Tibial artery (tissue), 4 donors: ENCODE measurements at regions not wholly inside any gene's neighbourhood (a gene's known extent, or its start where the extent isn't known, plus 50 kb on each side); places are given as distances from the start of the nearest gene placed in this dataset.

ENCODE experiments used
- DNase-seq, 2 donors: peaks; one replicate each; pipeline ENCODE4 v3.0.0-alpha.2; 2019
- H3K27ac ChIP-seq, 2 donors: fragments of 200-600 bp; sonication (generic) in 1 of 2; 1 replicate in 1 of 2; 2 replicates in 1 of 2; pipeline ENCODE4 v1.5.1; 2018 to 2019; ENCODE audit warnings: mild to moderate bottlenecking in 1 of 2
- H3K27me3 ChIP-seq, 2 donors: fragments of 200-600 bp; sonication (generic) in 1 of 2; one replicate each; pipeline versions ENCODE4 v1.5.1 to v1.6.0; 2016 to 2019
- H3K36me3 ChIP-seq, 3 donors: fragments of 200-600 bp; sonication (generic) in 2 of 3; one replicate each; pipeline ENCODE4 v1.5.1; 2016 to 2019; ENCODE audit warnings: mild to moderate bottlenecking in 2 of 3
- H3K4me1 ChIP-seq, 4 donors: fragments of 200-600 bp; sonication (generic) in 2 of 4; 1 replicate in 3 of 4; 2 replicates in 1 of 4; pipeline ENCODE4 v1.5.1; 2016 to 2019
- H3K4me3 ChIP-seq, 2 donors: fragments of 200-600 bp; sonication (generic) in 1 of 2; 1 replicate in 1 of 2; 2 replicates in 1 of 2; pipeline ENCODE4 v1.5.1; 2018 to 2019; ENCODE audit warnings: mild to moderate bottlenecking in 2 of 2
- H3K9me3 ChIP-seq, 3 donors: fragments of 200-600 bp; sonication (generic) in 1 of 3; one replicate each; pipeline ENCODE4 v1.5.1; 2016 to 2019
- CTCF ChIP-seq, 2 experiments: fragments of 200-600 bp in 1 of 2; fragments of 450-650 bp in 1 of 2; IDR thresholded peaks; one replicate each; pipeline ENCODE4 v1.5.1; 2017 to 2019; ENCODE audit warnings: antibody characterized with exemption in 2 of 2, mild to moderate bottlenecking in 1 of 2, moderate library complexity in 1 of 2
- intact Hi-C: fragments of 100-400 bp; cut with DNase I; formaldehyde crosslinking; loops from one replicate; pipeline ENCODE4 v1.15.0; 2023; ENCODE audit warnings: low total_unique reads

DNA sequence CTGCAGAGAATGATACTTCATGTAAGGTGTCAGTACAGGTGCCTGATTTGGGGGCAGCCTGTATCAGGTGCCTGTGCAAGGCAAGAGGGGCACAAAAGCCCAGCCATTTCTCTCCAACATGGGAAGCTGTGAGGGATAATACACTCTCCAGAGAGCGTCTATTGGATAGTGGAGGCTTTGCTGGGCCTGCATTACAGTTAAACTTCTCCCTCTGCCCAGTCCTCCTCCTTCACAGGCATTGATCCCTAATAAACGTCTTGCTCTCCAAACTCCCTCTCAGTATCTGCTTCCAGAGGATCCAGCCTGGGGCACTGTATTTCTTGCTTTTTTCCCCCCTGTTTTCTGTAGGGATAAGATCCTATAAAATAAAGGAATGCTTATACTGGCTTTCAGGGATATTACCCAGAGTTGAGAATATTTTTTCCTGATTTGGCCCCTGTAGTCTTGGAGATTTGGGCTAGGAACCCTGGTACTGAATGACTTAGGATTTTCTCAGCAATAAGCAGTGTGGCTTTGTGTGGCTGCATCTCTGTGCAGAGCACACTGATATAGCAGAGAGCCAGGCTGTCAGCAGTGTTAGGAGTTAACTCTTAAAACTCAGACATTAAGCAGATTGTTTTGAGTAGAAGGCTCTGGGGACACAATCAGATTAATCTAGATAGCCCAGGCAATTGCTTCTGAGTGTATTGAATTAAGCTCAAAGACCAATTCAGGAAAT is 330.6 kb downstream of the CYRIA start:
- H3K36me3 ChIP-seq: no peaks in the 10 kb centered on the region
- no peak for DNase-seq
- H3K9me3 ChIP-seq: no peaks in the 10 kb centered on the region
- peaks cover 0 to 5% of the 10 kb centered on the region in 2 donors for H3K27me3 ChIP-seq
- no peak overlapping the region for H3K4me3 ChIP-seq
- no peak for TF ChIP-seq CTCF (IDR thresholded peaks at IDR 0.05)
- no peaks in the 10 kb centered on the region for H3K4me1 ChIP-seq
- intact Hi-C loops: no loop called here
- H3K27ac ChIP-seq: no peak overlapping the region

- TF ChIP-seq CTCF (IDR thresholded peaks at IDR 0.05): no peak
Measured at GRCh38 chr2:16334366-16334765, 331.3 kb downstream of the CYRIA start.

DNA sequence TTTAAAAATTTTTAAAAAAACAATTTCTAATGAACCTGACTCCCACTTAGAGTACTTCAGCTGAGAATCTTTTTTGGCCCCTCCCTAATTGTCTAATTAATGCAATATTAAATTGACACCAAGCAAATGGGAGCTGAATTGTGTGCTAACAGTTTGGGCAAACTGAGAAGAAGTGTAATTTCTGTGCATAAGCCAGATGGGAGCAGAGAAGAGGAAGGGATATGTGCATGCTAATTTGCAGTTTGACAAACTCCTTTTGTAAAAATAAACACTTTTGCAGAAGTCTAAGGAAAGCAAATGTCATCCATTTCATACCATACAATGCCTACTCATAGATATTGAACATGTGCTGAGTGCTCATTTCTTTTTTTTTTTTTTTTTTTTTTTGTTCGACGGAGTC is 332.0 kb downstream of the CYRIA start:
- Histone ChIP-seq H3K9me3 (no peaks in the 10 kb centered on the region), H3K27ac (no peak overlapping the region), H3K4me1 (no peaks in the 10 kb centered on the region), H3K36me3 (no peaks in the 10 kb centered on the region), H3K4me3 (no peak overlapping the region), H3K27me3 (peaks cover 0 to 5% of the 10 kb centered on the region in 2 donors)
- no peak for TF ChIP-seq CTCF (IDR thresholded peaks at IDR 0.05)
- intact Hi-C loops: no loop called here
- DNase-seq: no peak

More at GRCh38 chr2:16334366-16334765, 331.3 kb downstream of the CYRIA start:
- Histone ChIP-seq H3K9me3 (no peaks in the 10 kb centered on the region), H3K27me3 (peaks cover 0 to 5% of the 10 kb centered on the region in 2 donors), H3K4me3 (no peak overlapping the region), H3K36me3 (no peaks in the 10 kb centered on the region), H3K27ac (no peak overlapping the region), H3K4me1 (no peaks in the 10 kb centered on the region)
- intact Hi-C loops: no loop called here
- no peak for DNase-seq

- TF ChIP-seq CTCF (IDR thresholded peaks at IDR 0.05): no peak
- no peaks in the 10 kb centered on the region for H3K36me3 ChIP-seq
- no peaks in the 10 kb centered on the region for H3K4me1 ChIP-seq
- peaks cover 0 to 5% of the 10 kb centered on the region in 2 donors for H3K27me3 ChIP-seq
- H3K4me3 ChIP-seq: no peak overlapping the region
- intact Hi-C loops: no loop called here
- H3K9me3 ChIP-seq: no peaks in the 10 kb centered on the region
- no peak for DNase-seq
- no peak overlapping the region for H3K27ac ChIP-seq
Measured at GRCh38 chr2:16332681-16333557, 332.7 kb downstream of the CYRIA start.

- Histone ChIP-seq H3K27me3 (peaks cover 0 to 5% of the 10 kb centered on the region in 2 donors), H3K36me3 (no peaks in the 10 kb centered on the region), H3K27ac (no peak overlapping the region), H3K4me3 (no peak overlapping the region), H3K4me1 (no peaks in the 10 kb centered on the region), H3K9me3 (no peaks in the 10 kb centered on the region)
- no peak for DNase-seq
- no peak for TF ChIP-seq CTCF (IDR thresholded peaks at IDR 0.05)
- intact Hi-C loops: no loop called here
Measured at GRCh38 chr2:16331772-16332171, 333.9 kb downstream of the CYRIA start.
